HepG2 (cell line): ENCODE measurements at regions not wholly inside any gene's neighbourhood (a gene's known extent, or its start where the extent isn't known, plus 50 kb on each side); places are given as distances from the start of the nearest gene placed in this dataset.

Experiments used
- ATAC-seq: fragments of 200-7000 bp; cut with Tn5 transposase; 3 replicates; pipeline ENCODE4 v1.9.1; 2020; ENCODE audit warnings: mild to moderate bottlenecking, moderate library complexity
- BruUV-seq: library from RNA; stranded (reverse); fragments of 400-500 nt; replicated peaks from 2 replicates; lab custom pipeline; 2021; lab: Mats Ljungman, UMichigan
- CTCF ChIA-PET: fragments of 300-600 bp; formaldehyde crosslinking; extraction: SDS; loops from one replicate; lab custom pipeline; 2021; ENCODE audit warnings: low total read pairs, inconsistent platforms, low intra/inter-chr PET ratio; lab: Yijun Ruan, JAX
- POLR2A ChIA-PET: fragments of 350-600 bp; sonication (Branson Sonifier 250); formaldehyde crosslinking; loops from one replicate; lab custom pipeline; 2020; ENCODE audit warnings: antibody characterized with exemption, inconsistent platforms; lab: Yijun Ruan, JAX
- DNase-seq: peaks from one replicate; pipeline ENCODE4 v3.0.0-alpha.2; 2015; ENCODE audit warnings: low spot score
- FAIRE-seq: peaks from 3 replicates; lab custom pipeline; 2011; peaks lifted over from hg19 to GRCh38; lab: Jason Lieb, UNC
- H2AFZ ChIP-seq: one replicate; pipeline ENCODE4 v1.6.1; 2011; ENCODE audit warnings: low read length, inconsistent platforms
- H3K27ac ChIP-seq: fragments of 300-600 bp; 3 replicates; pipeline ENCODE4 v1.8.0; 2011; ENCODE audit warnings: mixed run types, mild to moderate bottlenecking, mixed read lengths, low read length, inconsistent platforms; ENCODE audit not compliant: insufficient read depth; ENCODE audit errors: extremely low read length
- H3K27me3 ChIP-seq, 2 experiments: fragments of 200-600 bp in 1 of 2; 2 replicates in 1 of 2; 3 replicates in 1 of 2; pipeline versions ENCODE4 v1.6.0 to v1.8.0; 2011; ENCODE audit warnings: low read length in 2 of 2, mild to moderate bottlenecking in 2 of 2, moderate library complexity in 2 of 2, inconsistent platforms in 1 of 2; ENCODE audit not compliant: insufficient read depth in 2 of 2, control insufficient read depth in 1 of 2
- H3K36me3 ChIP-seq, 2 experiments: fragments of 200-600 bp in 1 of 2; replicated peaks in 1 of 2; 2 replicates in 1 of 2; 3 replicates in 1 of 2; pipeline versions ENCODE4 v1.5.1 to v1.8.0; 2011; ENCODE audit warnings: low read length in 2 of 2, inconsistent platforms in 1 of 2; ENCODE audit not compliant: insufficient read depth in 2 of 2, control insufficient read depth in 1 of 2
- H3K4me1 ChIP-seq: 2 replicates; pipeline ENCODE4 v1.5.1; 2012; ENCODE audit warnings: low read length, inconsistent platforms; ENCODE audit not compliant: insufficient read depth
- H3K4me2 ChIP-seq: 2 replicates; pipeline ENCODE4 v1.6.0; 2011; ENCODE audit warnings: low read depth, low read length, inconsistent platforms
- H3K4me3 ChIP-seq, 3 experiments: fragments of 200-600 bp in 1 of 3; sonication (generic), shearing (Covaris generic) in 1 of 3; replicated peaks in 1 of 3; 2 replicates each; pipeline ENCODE4 v1.5.1; 2011 to 2016; ENCODE audit warnings: low read length in 3 of 3, inconsistent platforms in 2 of 3, low read depth in 2 of 3, mild to moderate bottlenecking in 2 of 3, control low read depth in 1 of 3, mixed read lengths in 1 of 3; ENCODE audit not compliant: insufficient read depth in 1 of 3
- H3K79me2 ChIP-seq: one replicate; pipeline ENCODE4 v1.6.1; 2011; ENCODE audit warnings: low read length, inconsistent platforms; ENCODE audit not compliant: insufficient read depth
- H3K9ac ChIP-seq: 2 replicates; pipeline ENCODE4 v1.6.0; 2011; ENCODE audit warnings: mild to moderate bottlenecking, low read depth, low read length, inconsistent platforms; ENCODE audit not compliant: insufficient read depth
- H3K9me3 ChIP-seq: 2 replicates; pipeline ENCODE4 v1.5.1; 2012; ENCODE audit warnings: mild to moderate bottlenecking, low read length
- H4K20me1 ChIP-seq: 2 replicates; pipeline ENCODE4 v1.6.0; 2011; ENCODE audit warnings: inconsistent platforms, mild to moderate bottlenecking, low read length, moderate library complexity; ENCODE audit not compliant: insufficient read depth
- AKAP8 ChIP-seq: sonication (generic); formaldehyde crosslinking; IDR thresholded peaks from 2 replicates; pipeline ENCODE4 v1.5.1; 2020; ENCODE audit warnings: mild to moderate bottlenecking, missing genetic modification reagents
- BRF2 ChIP-seq: sonication (generic); formaldehyde crosslinking; IDR thresholded peaks from 2 replicates; pipeline ENCODE4 v1.8.1; 2022; ENCODE audit warnings: mild to moderate bottlenecking, missing genetic modification reagents
- MZF1 ChIP-seq: sonication (generic); formaldehyde crosslinking; IDR thresholded peaks from 2 replicates; pipeline ENCODE4 v1.8.1; 2023; ENCODE audit warnings: mild to moderate bottlenecking, missing genetic modification reagents, borderline replicate concordance
- NCOR1 ChIP-seq: fragments of 200-600 bp; sonication (generic); IDR thresholded peaks from 2 replicates; pipeline ENCODE4 v1.7.0; 2017; ENCODE audit warnings: antibody characterized with exemption, low read length, borderline replicate concordance
- PBX2 ChIP-seq: IDR thresholded peaks from 2 replicates; pipeline ENCODE4 v1.6.1; 2016; ENCODE audit warnings: control low read depth
- PHF20 ChIP-seq: sonication (generic); formaldehyde crosslinking; IDR thresholded peaks from 2 replicates; pipeline ENCODE4 v1.5.0; 2020; ENCODE audit warnings: mild to moderate bottlenecking, missing genetic modification reagents
- RFXAP ChIP-seq: sonication (generic); formaldehyde crosslinking; IDR thresholded peaks from 2 replicates; pipeline ENCODE4 v1.4.0; 2020; ENCODE audit warnings: missing genetic modification reagents, borderline replicate concordance
- STAT6 ChIP-seq: sonication (generic); formaldehyde crosslinking; IDR thresholded peaks from 2 replicates; pipeline ENCODE4 v1.4.0; 2020; ENCODE audit warnings: missing genetic modification reagents, mild to moderate bottlenecking, borderline replicate concordance
- ZFP36 ChIP-seq: fragments of 150-350 bp; IDR thresholded peaks from 2 replicates; pipeline ENCODE4 v1.6.1; 2018; ENCODE audit warnings: borderline replicate concordance, low read length, low read depth; ENCODE audit not compliant: partially characterized antibody
- ZMAT5 ChIP-seq: sonication (generic); formaldehyde crosslinking; IDR thresholded peaks from 2 replicates; pipeline ENCODE4 v1.5.0; 2020; ENCODE audit warnings: mild to moderate bottlenecking, low read depth, missing genetic modification reagents, borderline replicate concordance
- ZNF501 ChIP-seq: sonication (generic); formaldehyde crosslinking; IDR thresholded peaks from 2 replicates; pipeline ENCODE4 v1.5.1; 2020; ENCODE audit warnings: mild to moderate bottlenecking, moderate library complexity, missing genetic modification reagents
- ZNF513 ChIP-seq: sonication (generic); formaldehyde crosslinking; conservative IDR thresholded peaks from 2 replicates; pipeline ENCODE4 v1.5.0; 2020; ENCODE audit warnings: missing genetic modification reagents
- ZNF570 ChIP-seq: sonication (generic); formaldehyde crosslinking; IDR thresholded peaks from 2 replicates; pipeline ENCODE4 v1.4.0; 2020; ENCODE audit warnings: mild to moderate bottlenecking, missing genetic modification reagents, borderline replicate concordance
- ZNF776 ChIP-seq: sonication (generic); formaldehyde crosslinking; IDR thresholded peaks from 2 replicates; pipeline ENCODE4 v1.4.0; 2020; ENCODE audit warnings: mild to moderate bottlenecking, missing genetic modification reagents
- ZSCAN30 ChIP-seq: sonication (generic); formaldehyde crosslinking; IDR thresholded peaks from 2 replicates; pipeline ENCODE4 v1.5.0; 2020; ENCODE audit warnings: mild to moderate bottlenecking, missing genetic modification reagents
- WGBS: methylation state at CpG from one replicate; pipeline ENCODE4 v1.1.6; 2017; ENCODE audit warnings: low lambda C conversion rate; 5-methylcytosine and 5-hydroxymethylcytosine counted together
- in situ Hi-C: cut with HindIII; loops from 2 replicates; pipeline ENCODE4 v1.10.0; 2017; ENCODE audit warnings: low pct_unique_long_range_greater_than_20kb; ENCODE audit not compliant: extremely low pct_ligation_motif_present
- intact Hi-C: fragments of 100-400 bp; cut with micrococcal nuclease; formaldehyde crosslinking; loops from one replicate; pipeline ENCODE4 v1.10.0; 2022; ENCODE audit not compliant: unreplicated experiment

GRCh38 chr2:214631406-214631805 lies 178.1 kb downstream of the BARD1 start:
- Histone ChIP-seq H4K20me1 (no peaks in the 10 kb centered on the region), H3K4me3 (no peak overlapping the region), H3K4me1 (no peaks in the 10 kb centered on the region), H3K79me2 (no peaks in the 10 kb centered on the region), H3K27ac (no peak overlapping the region), H3K9me3 (no peaks in the 10 kb centered on the region), H3K9ac (no peak overlapping the region), H3K4me2 (no peak overlapping the region), H3K36me3 (no peaks in the 10 kb centered on the region), H2AFZ (no peak overlapping the region), H3K27me3 (no peaks in the 10 kb centered on the region)
- FAIRE-seq (no peak), DNase-seq (no peak), ATAC-seq (no peak)
- TF ChIP-seq ZFP36 (no peak), RFXAP (no peak), ZNF501 (CRISPR knock-in tag) (no peak), ZSCAN30 (no peak), ZMAT5 (no peak), MZF1 (no peak), ZNF776 (CRISPR knock-in tag) (no peak), PBX2 (CRISPR knock-in tag) (no peak), BRF2 (CRISPR knock-in tag) (no peak), ZNF513 (no peak), STAT6 (CRISPR knock-in tag) (no peak), PHF20 (CRISPR knock-in tag) (no peak), AKAP8 (CRISPR knock-in tag) (no peak), NCOR1 (no peak), ZNF570 (CRISPR knock-in tag) (no peak)
- 0% methylated on average over 2 of the region's 2 CpGs for WGBS
- in situ Hi-C loops, result no loop called here
- ChIA-PET POLR2A (no interaction called here), CTCF (no interaction called here)
- BruUV-seq, result no TSS peak
- intact Hi-C loops, result no loop called here
